ENCODE measurements at regions not wholly inside any gene's neighbourhood (a gene's known extent, or its start where the extent isn't known, plus 50 kb on each side); places are given as distances from the start of the nearest gene placed in this dataset.

GRCh38 chr17:34517406-34517805 lies 62.0 kb upstream of the TMEM132E start:
- DNase-seq (ENCODE audit: low spot score in 2 of 2), result peak in 1 of 2 donors; percentile 54
- H3K27me3 ChIP-seq, result peaks cover 52% of the 10 kb centered on the region
- H3K9me3 ChIP-seq, result no peaks in the 10 kb centered on the region
- 86% methylated on average over 1 of the region's 1 CpG for WGBS
- H3K4me3 ChIP-seq, result no peak overlapping the region
- H3K27ac ChIP-seq, result no peak overlapping the region
- TF ChIP-seq EP300 (IDR thresholded peaks at IDR 0.05) (no peak), POLR2A (IDR thresholded peaks at IDR 0.05) (no peak), POLR2AphosphoS5 (IDR thresholded peaks at IDR 0.05) (no peak)
- TF ChIP-seq, protein P1, sequence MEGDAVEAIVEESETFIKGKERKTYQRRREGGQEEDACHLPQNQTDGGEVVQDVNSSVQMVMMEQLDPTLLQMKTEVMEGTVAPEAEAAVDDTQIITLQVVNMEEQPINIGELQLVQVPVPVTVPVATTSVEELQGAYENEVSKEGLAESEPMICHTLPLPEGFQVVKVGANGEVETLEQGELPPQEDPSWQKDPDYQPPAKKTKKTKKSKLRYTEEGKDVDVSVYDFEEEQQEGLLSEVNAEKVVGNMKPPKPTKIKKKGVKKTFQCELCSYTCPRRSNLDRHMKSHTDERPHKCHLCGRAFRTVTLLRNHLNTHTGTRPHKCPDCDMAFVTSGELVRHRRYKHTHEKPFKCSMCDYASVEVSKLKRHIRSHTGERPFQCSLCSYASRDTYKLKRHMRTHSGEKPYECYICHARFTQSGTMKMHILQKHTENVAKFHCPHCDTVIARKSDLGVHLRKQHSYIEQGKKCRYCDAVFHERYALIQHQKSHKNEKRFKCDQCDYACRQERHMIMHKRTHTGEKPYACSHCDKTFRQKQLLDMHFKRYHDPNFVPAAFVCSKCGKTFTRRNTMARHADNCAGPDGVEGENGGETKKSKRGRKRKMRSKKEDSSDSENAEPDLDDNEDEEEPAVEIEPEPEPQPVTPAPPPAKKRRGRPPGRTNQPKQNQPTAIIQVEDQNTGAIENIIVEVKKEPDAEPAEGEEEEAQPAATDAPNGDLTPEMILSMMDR (IDR thresholded peaks at IDR 0.05), result no peak
- H3K4me1 ChIP-seq, result no peaks in the 10 kb centered on the region
- H3K36me3 ChIP-seq, result no peaks in the 10 kb centered on the region

DNA sequence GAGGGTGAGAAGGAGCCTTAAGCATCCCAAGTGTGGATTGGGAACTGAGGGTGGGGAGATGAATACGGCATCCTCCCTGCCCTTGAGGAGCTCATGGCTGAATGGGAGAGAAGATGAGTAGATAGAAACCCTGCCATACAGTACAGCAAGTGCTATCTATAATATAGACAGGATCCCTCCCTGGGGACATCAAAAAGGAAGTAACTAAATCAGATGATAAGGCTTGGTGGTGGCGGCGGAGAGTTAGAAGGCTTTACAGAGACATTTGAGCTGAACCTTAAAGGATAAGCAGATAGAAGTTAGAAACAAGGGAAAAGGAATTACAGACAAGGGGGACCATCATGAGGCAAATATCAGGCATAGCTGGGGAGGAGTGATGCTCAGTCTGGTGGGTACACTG lies 67.5 kb upstream of the TMEM132E start:
- Histone ChIP-seq H3K27me3 (peaks cover 40% of the 10 kb centered on the region), H3K36me3 (no peaks in the 10 kb centered on the region), H3K4me3 (no peak overlapping the region), H3K27ac (no peak overlapping the region), H3K4me1 (no peaks in the 10 kb centered on the region), H3K9me3 (no peaks in the 10 kb centered on the region)
- 70% methylated on average over 3 of the region's 3 CpGs for WGBS
- TF ChIP-seq EP300 (IDR thresholded peaks at IDR 0.05) (no peak), POLR2A (IDR thresholded peaks at IDR 0.05) (no peak), POLR2AphosphoS5 (IDR thresholded peaks at IDR 0.05) (no peak)
- TF ChIP-seq, protein P1 (IDR thresholded peaks at IDR 0.05), result no peak
- DNase-seq (ENCODE audit: low spot score in 2 of 2), result no peak

- H3K4me3 ChIP-seq, result no peak overlapping the region
- no peaks in the 10 kb centered on the region for H3K9me3 ChIP-seq
- DNase-seq (ENCODE audit: low spot score in 2 of 2), result no peak
- peaks cover 41% of the 10 kb centered on the region for H3K27me3 ChIP-seq
- H3K27ac ChIP-seq, result no peak overlapping the region
- H3K36me3 ChIP-seq, result no peaks in the 10 kb centered on the region
- H3K4me1 ChIP-seq, result no peaks in the 10 kb centered on the region
- WGBS, result 38% methylated on average over 3 of the region's 3 CpGs
- TF ChIP-seq POLR2AphosphoS5 (IDR thresholded peaks at IDR 0.05) (no peak), POLR2A (IDR thresholded peaks at IDR 0.05) (no peak), EP300 (IDR thresholded peaks at IDR 0.05) (no peak)
- TF ChIP-seq, protein P1 (IDR thresholded peaks at IDR 0.05), result no peak
Measured at GRCh38 chr17:34511265-34511664, 68.1 kb upstream of the TMEM132E start.

DNA sequence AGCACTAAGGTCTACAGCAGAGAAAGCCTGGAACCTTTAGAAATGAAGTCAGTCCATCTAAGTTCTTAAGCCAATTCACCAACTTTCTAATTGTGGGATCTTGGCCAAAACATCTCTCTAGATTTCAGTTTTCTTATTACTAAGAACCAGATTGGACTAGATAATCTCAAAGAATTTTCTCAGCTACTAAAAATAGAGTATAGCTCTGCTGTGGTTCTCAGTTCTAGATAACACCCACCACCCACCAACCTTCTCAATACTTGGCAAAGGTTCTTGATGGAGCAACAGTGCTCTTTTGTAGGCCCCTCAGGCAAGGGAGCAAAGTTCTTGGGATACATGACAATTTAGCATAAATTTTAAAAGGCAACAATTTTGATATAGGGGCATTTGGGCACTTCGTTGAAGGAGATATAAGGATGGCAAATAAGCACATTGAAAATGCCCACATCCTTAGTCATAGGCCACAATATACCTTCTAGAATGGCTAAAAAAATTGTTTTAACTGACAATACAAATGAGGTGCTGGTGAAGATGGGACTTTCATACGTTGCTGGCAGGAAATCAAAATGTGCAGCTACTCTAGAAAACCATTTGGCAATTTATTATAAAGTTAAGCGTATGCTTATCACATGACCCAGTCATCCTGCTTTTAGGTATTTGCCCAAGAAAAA lies 74.4 kb upstream of the TMEM132E start:
- H3K4me1 ChIP-seq, result no peaks in the 10 kb centered on the region
- no peak for TF ChIP-seq EP300 (IDR thresholded peaks at IDR 0.05)
- TF ChIP-seq POLR2A (IDR thresholded peaks at IDR 0.05), result no peak
- TF ChIP-seq POLR2AphosphoS5 (IDR thresholded peaks at IDR 0.05), result no peak
- TF ChIP-seq, protein P1 (IDR thresholded peaks at IDR 0.05), result no peak
- WGBS, result 46% methylated on average over 3 of the region's 3 CpGs

GRCh38 chr17:34503528-34504195 lies 75.7 kb upstream of the TMEM132E start:
- Histone ChIP-seq H3K36me3 (no peaks in the 10 kb centered on the region), H3K4me3 (no peak overlapping the region), H3K27ac (no peak overlapping the region), H3K27me3 (peaks cover 48% of the 10 kb centered on the region), H3K4me1 (no peaks in the 10 kb centered on the region), H3K9me3 (no peaks in the 10 kb centered on the region)
- WGBS, result 65% methylated on average over 10 of the region's 10 CpGs
- no peak for TF ChIP-seq POLR2AphosphoS5 (IDR thresholded peaks at IDR 0.05)
- no peak for TF ChIP-seq POLR2A (IDR thresholded peaks at IDR 0.05)
- TF ChIP-seq EP300 (IDR thresholded peaks at IDR 0.05), result no peak
- TF ChIP-seq, protein P1 (IDR thresholded peaks at IDR 0.05), result no peak
- DNase-seq (ENCODE audit: low spot score in 2 of 2), result no peak

More for the DNA sequence above, 74.4 kb upstream of the TMEM132E start:
- H3K36me3 ChIP-seq, result no peaks in the 10 kb centered on the region
- no peaks in the 10 kb centered on the region for H3K9me3 ChIP-seq
- no peak for DNase-seq (ENCODE audit: low spot score in 2 of 2)
- H3K27me3 ChIP-seq, result peaks cover 52% of the 10 kb centered on the region
- H3K4me3 ChIP-seq, result no peak overlapping the region
- H3K27ac ChIP-seq, result no peak overlapping the region
